ENCODE measurements at regions not wholly inside any gene's neighbourhood (a gene's known extent, or its start where the extent isn't known, plus 50 kb on each side); places are given as distances from the start of the nearest gene placed in this dataset.
"Not testable (repeated sequence)": the region's sequence is repeated elsewhere in the genome, so short reads cannot be mapped to it uniquely, and the experiment has no call there.

DNA sequence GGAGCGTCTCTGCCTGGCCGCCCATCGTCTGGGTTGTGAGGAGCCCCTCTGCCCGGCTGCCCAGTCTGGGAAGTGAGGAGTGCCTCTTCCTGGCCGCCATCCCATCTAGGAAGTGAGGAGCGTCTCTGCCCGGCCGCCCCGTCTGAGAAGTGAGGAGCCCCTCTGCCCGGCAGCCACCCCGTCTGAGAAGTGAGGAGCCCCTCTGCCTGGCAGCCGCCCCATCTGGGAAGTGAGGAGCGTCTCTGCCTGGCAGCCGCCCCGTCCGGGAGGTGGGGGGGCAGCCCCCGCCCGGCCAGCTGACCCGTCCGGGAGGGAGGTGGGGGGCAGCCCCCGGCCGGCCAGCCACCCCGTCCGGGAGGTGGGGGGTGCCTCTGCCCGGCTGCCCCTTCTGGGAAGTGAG is 108.5 kb downstream of the SOX14 start:
- TF ChIP-seq SMC3 (conservative IDR thresholded peaks at IDR 0.05; ENCODE audit: poor library complexity); RAD21 (conservative IDR thresholded peaks at IDR 0.05); POLR2AphosphoS5 (IDR thresholded peaks at IDR 0.05); EZH2 (IDR thresholded peaks at IDR 0.05; ENCODE audit: borderline replicate concordance, insufficient read depth, low read length, poor library complexity, severe bottlenecking); REST (IDR thresholded peaks at IDR 0.05; ENCODE audit: borderline replicate concordance); MXI1 (conservative IDR thresholded peaks at IDR 0.05; ENCODE audit: poor library complexity, severe bottlenecking); TAF1 (IDR thresholded peaks at IDR 0.05; ENCODE audit: low read depth); EP300 (conservative IDR thresholded peaks at IDR 0.05; ENCODE audit: poor library complexity, severe bottlenecking): not testable (repeated sequence)
- TF ChIP-seq, protein P1, sequence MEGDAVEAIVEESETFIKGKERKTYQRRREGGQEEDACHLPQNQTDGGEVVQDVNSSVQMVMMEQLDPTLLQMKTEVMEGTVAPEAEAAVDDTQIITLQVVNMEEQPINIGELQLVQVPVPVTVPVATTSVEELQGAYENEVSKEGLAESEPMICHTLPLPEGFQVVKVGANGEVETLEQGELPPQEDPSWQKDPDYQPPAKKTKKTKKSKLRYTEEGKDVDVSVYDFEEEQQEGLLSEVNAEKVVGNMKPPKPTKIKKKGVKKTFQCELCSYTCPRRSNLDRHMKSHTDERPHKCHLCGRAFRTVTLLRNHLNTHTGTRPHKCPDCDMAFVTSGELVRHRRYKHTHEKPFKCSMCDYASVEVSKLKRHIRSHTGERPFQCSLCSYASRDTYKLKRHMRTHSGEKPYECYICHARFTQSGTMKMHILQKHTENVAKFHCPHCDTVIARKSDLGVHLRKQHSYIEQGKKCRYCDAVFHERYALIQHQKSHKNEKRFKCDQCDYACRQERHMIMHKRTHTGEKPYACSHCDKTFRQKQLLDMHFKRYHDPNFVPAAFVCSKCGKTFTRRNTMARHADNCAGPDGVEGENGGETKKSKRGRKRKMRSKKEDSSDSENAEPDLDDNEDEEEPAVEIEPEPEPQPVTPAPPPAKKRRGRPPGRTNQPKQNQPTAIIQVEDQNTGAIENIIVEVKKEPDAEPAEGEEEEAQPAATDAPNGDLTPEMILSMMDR (IDR thresholded peaks at IDR 0.05; ENCODE audit: poor library complexity, severe bottlenecking), result not testable (repeated sequence)

Data from neural cell (in vitro differentiated cells).